Stomach (tissue), 4 donors: ENCODE measurements at regions not wholly inside any gene's neighbourhood (a gene's known extent, or its start where the extent isn't known, plus 50 kb on each side); places are given as distances from the start of the nearest gene placed in this dataset.

ENCODE experiments used
- CTCF ChIP-seq, 7 experiments: fragments of 450-650 bp in 4 of 7; fragments of 200-600 bp in 3 of 7; sonication (generic) in 3 of 7; IDR thresholded peaks; one replicate each; pipeline ENCODE4 v1.5.1; 2016 to 2019; ENCODE audit warnings: antibody characterized with exemption in 7 of 7, control low read depth in 2 of 7, mild to moderate bottlenecking in 1 of 7
- EP300 ChIP-seq: sonication (generic); formaldehyde crosslinking; IDR thresholded peaks from one replicate; pipeline ENCODE4 v1.6.1; 2017; ENCODE audit warnings: antibody characterized with exemption
- POLR2A ChIP-seq, 4 donors: fragments of 450-650 bp; IDR thresholded peaks; one replicate each; pipeline ENCODE4 v1.6.1; 2016; ENCODE audit warnings: antibody characterized with exemption in 4 of 4, control low read depth in 2 of 4, mild to moderate bottlenecking in 1 of 4, moderate library complexity in 1 of 4
- POLR2AphosphoS5 ChIP-seq, 3 donors: sonication (generic); formaldehyde crosslinking; IDR thresholded peaks; one replicate each; pipeline ENCODE4 v1.6.1; 2016; ENCODE audit warnings: antibody characterized with exemption in 3 of 3

GRCh38 chr6:67563671-67564070 lies 1071.4 kb upstream of the ADGRB3 start:
- TF ChIP-seq CTCF (IDR thresholded peaks at IDR 0.05), result no peak
- no peak for TF ChIP-seq POLR2A (IDR thresholded peaks at IDR 0.05)
- no peak for TF ChIP-seq EP300
- TF ChIP-seq POLR2AphosphoS5 (IDR thresholded peaks at IDR 0.05), result no peak
